H1 (cell line): ENCODE measurements at regions not wholly inside any gene's neighbourhood (a gene's known extent, or its start where the extent isn't known, plus 50 kb on each side); places are given as distances from the start of the nearest gene placed in this dataset.

Experiments used
- BACH1 ChIP-seq: IDR thresholded peaks from 2 replicates; pipeline ENCODE4 v1.6.1; 2012; ENCODE audit warnings: low read length, improper control_type of control experiment
- CBX8 ChIP-seq: fragments of 300-800, 300-1000 bp; sonication (generic); IDR thresholded peaks from 2 replicates; pipeline ENCODE4 v1.7.1; 2016; ENCODE audit warnings: low read depth, low read length, borderline replicate concordance
- CHD7 ChIP-seq: fragments of 300-600 bp; sonication (generic); IDR thresholded peaks from 2 replicates; pipeline ENCODE4 v1.7.1; 2012; ENCODE audit warnings: low read length, moderate library complexity, mild to moderate bottlenecking, inconsistent platforms; ENCODE audit not compliant: insufficient replicate concordance
- CTCF ChIP-seq, 3 experiments: IDR thresholded peaks; 1 replicate in 2 of 3; 2 replicates in 1 of 3; pipeline versions ENCODE4 v1.5.1 to v1.6.1; 2011; ENCODE audit warnings: low read length in 3 of 3, mild to moderate bottlenecking in 3 of 3, inconsistent platforms in 2 of 3, low read depth in 1 of 3, moderate library complexity in 1 of 3; ENCODE audit not compliant: insufficient read depth in 1 of 3; ENCODE audit errors: control extremely low read depth in 1 of 3
- MAFK ChIP-seq: IDR thresholded peaks from 2 replicates; pipeline ENCODE4 v1.6.1; 2012; ENCODE audit warnings: low read depth, mild to moderate bottlenecking, improper control_type of control experiment, low read length
- POLR2AphosphoS5 ChIP-seq: IDR thresholded peaks from 2 replicates; pipeline ENCODE4 v1.6.1; 2011; ENCODE audit warnings: low read depth, low read length

DNA sequence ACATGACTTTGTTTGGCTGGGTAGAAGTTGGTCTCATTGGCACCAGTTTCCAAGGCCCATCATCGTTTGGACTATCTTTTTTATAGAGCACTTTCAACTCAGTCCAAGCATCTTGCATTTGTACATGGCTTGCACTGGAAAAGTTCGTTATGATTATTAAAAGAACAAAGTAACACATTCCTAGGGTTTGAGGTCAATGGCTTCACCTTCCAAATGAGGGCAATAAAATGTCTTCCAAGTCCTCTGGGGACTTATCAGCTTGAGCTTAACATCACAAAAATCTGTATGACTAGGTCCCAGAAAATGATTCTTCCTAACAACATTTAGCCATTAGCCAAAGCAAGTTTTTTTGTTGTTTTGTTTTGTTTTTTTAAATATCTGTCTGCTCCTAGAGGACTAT, 610.8 kb downstream of the LMO4 start (continued):
- TF ChIP-seq CTCF (IDR thresholded peaks at IDR 0.05; ENCODE audit: control extremely low read depth in 1 of 3, insufficient read depth in 1 of 3, low read depth in 1 of 3, low read length in 3 of 3) (no peak), CHD7 (no peak), BACH1 (no peak), POLR2AphosphoS5 (no peak), MAFK (no peak), CBX8 (no peak)
- TF ChIP-seq, all 59 proteins: peak for 0
